ENCODE measurements at regions not wholly inside any gene's neighbourhood (a gene's known extent, or its start where the extent isn't known, plus 50 kb on each side); places are given as distances from the start of the nearest gene placed in this dataset.

- Histone ChIP-seq H3K4me1 (ENCODE audit: control insufficient read depth in 4 of 4, insufficient read depth in 4 of 4, low read length in 3 of 4) (peaks cover 2 to 10% (median 6%) of the 10 kb centered on the region in 4 donors), H3K9ac (ENCODE audit: low read depth in 1 of 2, low read length in 2 of 2) (no peak overlapping the region), H3K9me3 (ENCODE audit: control insufficient read depth in 4 of 4, low read length in 3 of 4) (no peaks in the 10 kb centered on the region), H3K36me3 (ENCODE audit: control insufficient read depth in 4 of 4, insufficient read depth in 3 of 4, low read depth in 1 of 4, low read length in 3 of 4) (no peaks in the 10 kb centered on the region), H3K27me3 (ENCODE audit: control insufficient read depth in 4 of 4, insufficient read depth in 4 of 4, low read length in 3 of 4) (no peaks in the 10 kb centered on the region), H3K4me3 (ENCODE audit: low read depth in 1 of 3, low read length in 3 of 3) (no peak overlapping the region), H3K27ac (ENCODE audit: low read depth in 1 of 2, low read length in 2 of 2) (no peak overlapping the region)
- DNase-seq (ENCODE audit: low spot score): no peak
- TF ChIP-seq MAX (IDR thresholded peaks at IDR 0.05) (no peak), ZBTB33 (IDR thresholded peaks at IDR 0.05) (no peak), RXRA (IDR thresholded peaks at IDR 0.05) (no peak), FOXA2 (IDR thresholded peaks at IDR 0.05) (no peak), REST (IDR thresholded peaks at IDR 0.05) (no peak), SP1 (IDR thresholded peaks at IDR 0.05) (no peak), HNF4A (conservative IDR thresholded peaks at IDR 0.05) (no peak), TAF1 (conservative IDR thresholded peaks at IDR 0.05) (no peak)
- WGBS: 96% methylated on average over 2 of the region's 2 CpGs
These were observed 129.7 kb downstream of the QRSL1 start for GRCh38 chr6:106759112-106759511.

- no peak overlapping the region for H3K4me3 ChIP-seq (ENCODE audit: low read depth in 1 of 3, low read length in 3 of 3)
- no peak for DNase-seq (ENCODE audit: low spot score)
- 82% methylated on average over 16 of the region's 16 CpGs for WGBS
- H3K27me3 ChIP-seq (ENCODE audit: control insufficient read depth in 4 of 4, insufficient read depth in 4 of 4, low read length in 3 of 4): no peaks in the 10 kb centered on the region
- H3K27ac ChIP-seq (ENCODE audit: low read depth in 1 of 2, low read length in 2 of 2): peak overlapping the region; percentile 2 to 68
- peaks cover 0 to 8% (median 3%) of the 10 kb centered on the region in 4 donors for H3K4me1 ChIP-seq (ENCODE audit: control insufficient read depth in 4 of 4, insufficient read depth in 4 of 4, low read length in 3 of 4)
- H3K9me3 ChIP-seq (ENCODE audit: control insufficient read depth in 4 of 4, low read length in 3 of 4): no peaks in the 10 kb centered on the region
- TF ChIP-seq FOXA2 (IDR thresholded peaks at IDR 0.05): no peak
- no peak for TF ChIP-seq JUND (IDR thresholded peaks at IDR 0.05)
- no peak for TF ChIP-seq GABPA (IDR thresholded peaks at IDR 0.05 in 1 of 2, conservative IDR thresholded peaks at IDR 0.05 in 1 of 2)
- no peak for TF ChIP-seq HNF4G (IDR thresholded peaks at IDR 0.05)
- TF ChIP-seq REST (IDR thresholded peaks at IDR 0.05): no peak
- TF ChIP-seq YY1 (IDR thresholded peaks at IDR 0.05): no peak
- H3K9ac ChIP-seq (ENCODE audit: low read depth in 1 of 2, low read length in 2 of 2): peak overlapping the region in 1 of 2 donors; percentile 14
- H3K36me3 ChIP-seq (ENCODE audit: control insufficient read depth in 4 of 4, insufficient read depth in 3 of 4, low read depth in 1 of 4, low read length in 3 of 4): no peaks in the 10 kb centered on the region
These were observed 128.5 kb downstream of the QRSL1 start for GRCh38 chr6:106757722-106758467.
